HG03378 (cell line): ENCODE measurements at regions not wholly inside any gene's neighbourhood (a gene's known extent, or its start where the extent isn't known, plus 50 kb on each side); places are given as distances from the start of the nearest gene placed in this dataset.

Experiments
- ATAC-seq: cut with Tn5 transposase; IDR thresholded peaks from one replicate; pipeline ENCODE4 v1.9.1; 2021; ENCODE audit warnings: mild to moderate bottlenecking, moderate library complexity; ENCODE audit not compliant: unreplicated experiment

GRCh38 chr1:113217447-113218208 is 144.6 kb downstream of the LRIG2 start:
- no peak for ATAC-seq

- ATAC-seq: no peak
Observed at GRCh38 chr1:113219377-113219776, 146.4 kb downstream of the LRIG2 start.

- ATAC-seq: no peak
Observed at GRCh38 chr1:113219828-113220227, 146.8 kb downstream of the LRIG2 start.

GRCh38 chr1:113223040-113223439 is 150.0 kb downstream of the LRIG2 start:
- ATAC-seq: no peak

- no peak for ATAC-seq
Observed at GRCh38 chr1:113223546-113223945, 150.5 kb downstream of the LRIG2 start.

- no peak for ATAC-seq
Observed at GRCh38 chr1:113226148-113226547, 153.2 kb downstream of the LRIG2 start.

- ATAC-seq: no peak
Observed at GRCh38 chr1:113231866-113232265, 158.4 kb upstream of the MAGI3 start.

- ATAC-seq: no peak
Observed at GRCh38 chr1:113233441-113233840, 156.9 kb upstream of the MAGI3 start.

- ATAC-seq: no peak
Observed at GRCh38 chr1:113241237-113241636, 149.1 kb upstream of the MAGI3 start.

- ATAC-seq: no peak
Observed at GRCh38 chr1:113242481-113242880, 147.8 kb upstream of the MAGI3 start.

GRCh38 chr1:113243529-113243928 is 146.8 kb upstream of the MAGI3 start:
- no peak for ATAC-seq

- no peak for ATAC-seq
Observed at GRCh38 chr1:113244112-113244820, 146.0 kb upstream of the MAGI3 start.

GRCh38 chr1:113245252-113245651 is 145.1 kb upstream of the MAGI3 start:
- ATAC-seq: no peak

GRCh38 chr1:113246929-113247328 is 143.4 kb upstream of the MAGI3 start:
- ATAC-seq: no peak

GRCh38 chr1:113247355-113247754 is 143.0 kb upstream of the MAGI3 start:
- no peak for ATAC-seq

GRCh38 chr1:113247782-113248181 is 142.5 kb upstream of the MAGI3 start:
- no peak for ATAC-seq

- ATAC-seq: no peak
Observed at GRCh38 chr1:113248494-113248893, 141.8 kb upstream of the MAGI3 start.

GRCh38 chr1:113250161-113250560 is 140.2 kb upstream of the MAGI3 start:
- ATAC-seq: no peak

- no peak for ATAC-seq
Observed at GRCh38 chr1:113252166-113252565, 138.1 kb upstream of the MAGI3 start.

GRCh38 chr1:113253187-113253586 is 137.1 kb upstream of the MAGI3 start:
- no peak for ATAC-seq

- ATAC-seq: no peak
Observed at GRCh38 chr1:113253590-113253989, 136.7 kb upstream of the MAGI3 start.

- ATAC-seq: no peak
Observed at GRCh38 chr1:113255038-113255719, 135.1 kb upstream of the MAGI3 start.
